ENCODE measurements at regions not wholly inside any gene's neighbourhood (a gene's known extent, or its start where the extent isn't known, plus 50 kb on each side); places are given as distances from the start of the nearest gene placed in this dataset.

DNA sequence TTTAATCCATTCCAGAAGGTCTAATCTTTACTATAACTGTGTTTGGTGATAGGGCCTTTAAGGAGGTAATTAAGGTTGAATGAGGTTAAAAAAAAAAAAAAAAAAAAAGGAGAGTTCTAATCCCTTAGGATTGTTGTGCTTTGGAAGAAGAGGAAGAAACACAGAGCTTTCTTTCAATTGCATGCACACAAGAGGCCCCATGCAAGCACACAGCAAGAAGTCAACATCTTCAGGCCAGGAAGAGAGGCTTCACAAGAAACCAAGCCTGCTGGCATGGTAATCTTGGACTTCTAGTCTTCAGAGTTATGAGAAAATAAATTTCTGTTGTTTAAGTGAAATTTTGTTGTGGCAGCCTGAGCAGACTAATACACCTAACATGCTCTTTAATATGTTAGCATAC, 118.6 kb downstream of the NAA11 start:
- TF ChIP-seq REST (IDR thresholded peaks at IDR 0.05; ENCODE audit: low read depth) (no peak), CREB1 (IDR thresholded peaks at IDR 0.05; ENCODE audit: low read depth) (no peak), USF1 (IDR thresholded peaks at IDR 0.05) (no peak), ZBTB7A (IDR thresholded peaks at IDR 0.05; ENCODE audit: low read depth) (no peak), TEAD4 (IDR thresholded peaks at IDR 0.05) (no peak), RAD21 (IDR thresholded peaks at IDR 0.05; ENCODE audit: low read depth) (no peak), EP300 (IDR thresholded peaks at IDR 0.05; ENCODE audit: borderline replicate concordance) (no peak)

All from Ishikawa (cell line).